Brain microvascular endothelial cell (primary cell): ENCODE measurements at regions not wholly inside any gene's neighbourhood (a gene's known extent, or its start where the extent isn't known, plus 50 kb on each side); places are given as distances from the start of the nearest gene placed in this dataset.

Experiments used
- DNase-seq: peaks from one replicate; pipeline ENCODE4 v3.0.0-alpha.2; 2020
- H3K27ac ChIP-seq: fragments of 250-450 bp; sonication (Bioruptor Pico); 2 replicates; pipeline ENCODE4 v1.5.1; 2020; ENCODE audit warnings: mild to moderate bottlenecking, moderate library complexity
- H3K27me3 ChIP-seq: fragments of 250-450 bp; sonication (Bioruptor Pico); replicated peaks from 2 replicates; pipeline ENCODE4 v1.5.1; 2020; ENCODE audit warnings: mild to moderate bottlenecking
- H3K36me3 ChIP-seq: fragments of 250-450 bp; sonication (Bioruptor Pico); replicated peaks from 2 replicates; pipeline ENCODE4 v1.5.1; 2020; ENCODE audit warnings: mild to moderate bottlenecking
- H3K4me3 ChIP-seq: 2 replicates; pipeline ENCODE4 v1.5.1; 2011; ENCODE audit warnings: low read depth, mild to moderate bottlenecking, control low read depth, low read length, moderate library complexity
- in situ Hi-C: cut with HindIII; loops from 2 replicates; pipeline ENCODE4 v1.10.0; 2017; ENCODE audit warnings: low sequenced_read_pairs, low pct_ligation_motif_present
- TF ChIP-seq, protein P1 (sequence below): IDR thresholded peaks from 2 replicates; pipeline ENCODE4 v1.5.1; 2011; ENCODE audit warnings: low read depth, mild to moderate bottlenecking, moderate library complexity, low read length, control low read depth, inconsistent platforms; ENCODE audit errors: missing control alignments

DNA sequence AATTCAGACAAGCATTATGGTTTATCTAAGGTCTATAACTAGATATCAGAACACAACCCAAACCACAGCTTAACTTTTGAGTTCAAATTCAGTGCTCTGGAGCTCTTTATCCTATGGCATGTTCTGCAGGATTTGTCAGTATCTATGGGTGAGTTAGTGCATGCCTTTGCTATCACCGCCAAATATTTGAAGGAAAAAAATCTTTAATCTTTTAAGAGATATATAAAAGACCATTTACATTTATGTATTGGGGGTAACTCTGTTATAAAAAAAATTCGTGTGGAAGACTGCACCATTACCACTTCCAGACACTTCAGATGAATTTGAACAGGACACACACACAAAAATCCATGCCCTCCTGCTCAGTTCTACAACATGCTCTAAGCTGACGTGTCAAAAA lies 313.5 kb upstream of the CHORDC1 start:
- DNase-seq: no peak
- H3K27me3 ChIP-seq: no peaks in the 10 kb centered on the region
- H3K4me3 ChIP-seq: no peak overlapping the region
- H3K27ac ChIP-seq: no peak overlapping the region
- TF ChIP-seq, protein P1, sequence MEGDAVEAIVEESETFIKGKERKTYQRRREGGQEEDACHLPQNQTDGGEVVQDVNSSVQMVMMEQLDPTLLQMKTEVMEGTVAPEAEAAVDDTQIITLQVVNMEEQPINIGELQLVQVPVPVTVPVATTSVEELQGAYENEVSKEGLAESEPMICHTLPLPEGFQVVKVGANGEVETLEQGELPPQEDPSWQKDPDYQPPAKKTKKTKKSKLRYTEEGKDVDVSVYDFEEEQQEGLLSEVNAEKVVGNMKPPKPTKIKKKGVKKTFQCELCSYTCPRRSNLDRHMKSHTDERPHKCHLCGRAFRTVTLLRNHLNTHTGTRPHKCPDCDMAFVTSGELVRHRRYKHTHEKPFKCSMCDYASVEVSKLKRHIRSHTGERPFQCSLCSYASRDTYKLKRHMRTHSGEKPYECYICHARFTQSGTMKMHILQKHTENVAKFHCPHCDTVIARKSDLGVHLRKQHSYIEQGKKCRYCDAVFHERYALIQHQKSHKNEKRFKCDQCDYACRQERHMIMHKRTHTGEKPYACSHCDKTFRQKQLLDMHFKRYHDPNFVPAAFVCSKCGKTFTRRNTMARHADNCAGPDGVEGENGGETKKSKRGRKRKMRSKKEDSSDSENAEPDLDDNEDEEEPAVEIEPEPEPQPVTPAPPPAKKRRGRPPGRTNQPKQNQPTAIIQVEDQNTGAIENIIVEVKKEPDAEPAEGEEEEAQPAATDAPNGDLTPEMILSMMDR: no peak
- no peaks in the 10 kb centered on the region for H3K36me3 ChIP-seq
- in situ Hi-C loops: no loop called here

DNA sequence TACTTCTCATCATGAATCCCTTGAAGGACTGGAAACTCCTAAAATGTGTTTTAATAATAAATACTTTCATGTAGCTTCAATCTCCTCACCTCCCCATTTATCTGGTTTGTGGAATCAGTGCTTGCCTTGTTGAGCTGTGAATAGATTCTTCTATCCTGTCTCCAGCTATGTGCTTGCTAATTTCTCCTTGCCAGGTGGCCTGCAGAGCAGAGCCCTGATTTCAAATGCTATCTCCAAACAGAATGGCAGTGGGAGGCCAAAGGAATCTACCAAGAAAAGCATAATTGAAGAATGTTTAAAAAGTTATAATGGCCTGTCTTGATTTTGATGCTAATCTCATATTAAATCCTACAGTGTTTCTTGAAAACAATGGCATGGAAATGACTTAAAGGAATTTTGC lies 309.3 kb upstream of the CHORDC1 start:
- H3K4me3 ChIP-seq: no peak overlapping the region
- in situ Hi-C loops: no loop called here
- no peaks in the 10 kb centered on the region for H3K27me3 ChIP-seq
- H3K36me3 ChIP-seq: no peaks in the 10 kb centered on the region
- no peak for DNase-seq
- TF ChIP-seq, protein P1: no peak
- no peak overlapping the region for H3K27ac ChIP-seq

DNA sequence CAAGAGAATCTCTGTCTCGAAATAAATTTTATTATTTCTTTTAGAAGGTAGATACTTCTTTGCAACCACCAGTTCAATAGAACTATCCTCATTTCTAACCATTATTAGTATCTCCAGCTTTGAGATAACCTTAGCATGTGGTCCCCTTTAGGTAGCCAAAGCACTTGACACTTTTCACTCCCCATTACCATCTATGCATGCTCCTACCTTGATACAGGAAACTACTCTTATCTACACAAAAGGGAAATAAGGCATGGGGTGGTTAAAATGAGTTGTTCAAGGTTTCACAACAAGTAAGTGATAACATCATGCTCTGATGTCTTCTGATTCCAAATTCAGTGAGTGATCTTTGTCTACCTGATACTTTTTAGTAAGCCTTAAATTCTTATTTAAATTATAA lies 308.2 kb upstream of the CHORDC1 start:
- TF ChIP-seq, protein P1: no peak
- DNase-seq: no peak
- no peaks in the 10 kb centered on the region for H3K36me3 ChIP-seq
- in situ Hi-C loops: no loop called here
- no peak overlapping the region for H3K27ac ChIP-seq
- no peaks in the 10 kb centered on the region for H3K27me3 ChIP-seq
- no peak overlapping the region for H3K4me3 ChIP-seq

DNA sequence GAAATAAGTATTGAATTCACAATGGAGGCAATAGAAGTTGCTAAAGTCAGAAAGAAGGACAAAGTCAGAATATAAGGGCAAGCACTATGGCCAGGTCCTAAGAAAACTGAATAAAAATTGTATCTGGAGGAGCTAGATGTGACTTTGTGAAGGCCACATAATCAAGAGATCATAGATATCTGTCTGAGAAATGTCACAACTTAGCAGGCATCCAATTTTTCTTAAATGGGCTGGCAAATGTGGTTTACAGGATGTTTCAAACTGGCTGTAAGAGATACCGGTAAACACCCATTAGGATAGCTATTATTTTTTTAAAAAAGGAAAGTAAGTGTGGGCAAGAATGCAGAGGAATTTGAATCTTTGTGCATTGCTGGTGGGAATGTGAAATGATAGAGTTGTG lies 303.1 kb upstream of the CHORDC1 start:
- no peak overlapping the region for H3K4me3 ChIP-seq
- no peak for DNase-seq
- H3K36me3 ChIP-seq: no peaks in the 10 kb centered on the region
- H3K27ac ChIP-seq: no peak overlapping the region
- H3K27me3 ChIP-seq: no peaks in the 10 kb centered on the region
- TF ChIP-seq, protein P1: no peak
- in situ Hi-C loops: no loop called here

DNA sequence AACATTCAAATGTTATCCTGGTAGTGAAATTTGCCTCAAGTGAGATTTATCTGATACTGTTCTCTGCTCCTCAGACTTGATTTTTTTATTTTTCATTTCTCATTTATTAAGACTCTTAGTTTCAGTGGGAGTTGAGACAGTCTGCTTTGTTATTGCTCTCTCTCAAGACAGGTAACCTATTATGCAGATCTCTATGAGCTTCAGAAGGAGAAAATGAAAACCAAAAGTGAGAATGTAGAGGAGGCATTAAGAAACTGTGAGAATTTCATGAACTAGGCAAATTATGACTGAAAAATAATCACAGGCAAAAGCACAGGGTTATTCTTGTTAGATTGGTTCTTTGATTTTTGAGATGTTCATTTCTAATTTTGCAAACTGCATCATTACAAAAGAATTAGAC lies 290.0 kb upstream of the CHORDC1 start:
- TF ChIP-seq, protein P1: no peak
- Histone ChIP-seq H3K36me3 (no peaks in the 10 kb centered on the region), H3K27me3 (no peaks in the 10 kb centered on the region), H3K27ac (no peak overlapping the region), H3K4me3 (no peak overlapping the region)
- DNase-seq: no peak
- in situ Hi-C loops: no loop called here

DNA sequence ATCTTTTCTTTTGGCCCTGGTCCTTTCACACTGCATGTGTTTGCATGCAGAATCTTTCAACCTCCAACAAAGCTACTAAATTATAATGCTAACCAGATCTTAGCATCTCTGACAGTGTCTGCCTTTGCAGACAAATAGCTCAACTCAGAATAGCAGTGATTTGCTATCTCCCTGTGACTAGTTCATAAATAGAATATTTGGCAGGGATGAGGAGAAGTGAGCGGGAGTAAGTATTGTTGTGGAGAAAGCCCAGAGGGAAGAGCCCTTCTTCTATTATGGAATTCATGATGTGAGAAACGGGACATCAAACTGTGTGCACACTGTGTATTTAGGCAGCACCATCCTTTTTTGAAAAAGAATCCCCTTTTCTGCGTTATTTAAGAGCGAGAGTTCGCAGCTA lies 288.0 kb upstream of the CHORDC1 start:
- TF ChIP-seq, protein P1: no peak
- no peak for DNase-seq
- H3K4me3 ChIP-seq: no peak overlapping the region
- no peaks in the 10 kb centered on the region for H3K27me3 ChIP-seq
- H3K36me3 ChIP-seq: no peaks in the 10 kb centered on the region
- in situ Hi-C loops: no loop called here
- H3K27ac ChIP-seq: no peak overlapping the region
